Sigmoid colon (tissue), 6 donors: ENCODE measurements at regions not wholly inside any gene's neighbourhood (a gene's known extent, or its start where the extent isn't known, plus 50 kb on each side); places are given as distances from the start of the nearest gene placed in this dataset.

Experiments
- DNase-seq: peaks from one replicate; pipeline ENCODE4 v3.0.0-alpha.2; 2019
- H3K27ac ChIP-seq, 4 donors: fragments of 200-600 bp; sonication (generic); one replicate each; pipeline ENCODE4 v1.5.1; 2016 to 2019; ENCODE audit warnings: mild to moderate bottlenecking in 1 of 4
- H3K27me3 ChIP-seq, 3 donors: fragments of 200-600 bp; sonication (generic); one replicate each; pipeline ENCODE4 v1.5.1; 2019; ENCODE audit warnings: mild to moderate bottlenecking in 1 of 3
- H3K36me3 ChIP-seq, 4 donors: fragments of 200-600 bp; sonication (generic); one replicate each; pipeline ENCODE4 v1.5.1; 2016 to 2019
- H3K4me1 ChIP-seq, 4 donors: fragments of 200-600 bp; sonication (generic); one replicate each; pipeline ENCODE4 v1.5.1; 2017 to 2019
- H3K4me3 ChIP-seq, 4 donors: fragments of 200-600 bp; sonication (generic); one replicate each; pipeline ENCODE4 v1.5.1; 2017 to 2019; ENCODE audit warnings: mild to moderate bottlenecking in 2 of 4, moderate library complexity in 1 of 4
- H3K9me3 ChIP-seq, 4 donors: fragments of 200-600 bp in 3 of 4; sonication (generic) in 3 of 4; one replicate each; pipeline versions ENCODE4 v1.5.1 to v1.6.1; 2013 to 2019
- CTCF ChIP-seq, 4 experiments: fragments of 450-650 bp in 3 of 4; fragments of 200-600 bp in 1 of 4; IDR thresholded peaks; one replicate each; pipeline ENCODE4 v1.5.1; 2016 to 2019; ENCODE audit warnings: antibody characterized with exemption in 4 of 4, mild to moderate bottlenecking in 3 of 4, moderate library complexity in 2 of 4
- EP300 ChIP-seq, 4 donors: sonication (generic); formaldehyde crosslinking; IDR thresholded peaks; one replicate each; pipeline ENCODE4 v1.6.1; 2017; ENCODE audit warnings: antibody characterized with exemption in 4 of 4
- POLR2A ChIP-seq, 2 donors: fragments of 450-650 bp; IDR thresholded peaks; one replicate each; pipeline ENCODE4 v1.6.1; 2016; ENCODE audit warnings: antibody characterized with exemption in 2 of 2, mild to moderate bottlenecking in 2 of 2, moderate library complexity in 2 of 2
- POLR2AphosphoS5 ChIP-seq, 4 donors: sonication (generic); formaldehyde crosslinking; IDR thresholded peaks; one replicate each; pipeline ENCODE4 v1.6.1; 2017; ENCODE audit warnings: antibody characterized with exemption in 4 of 4
- WGBS, 2 donors: extraction: QIAGEN DNeasy Blood & Tissue Kit; methylation state at CpG; one replicate each; pipeline ENCODE4 v1.1.7; 2013; 5-methylcytosine and 5-hydroxymethylcytosine counted together
- intact Hi-C: fragments of 100-400 bp; cut with DNase I; formaldehyde crosslinking; loops from one replicate; pipeline ENCODE4 v1.15.1; 2023
- donor health status: healthy with polysubstance abuse.
- donor health status: healthy.

GRCh38 chr17:13879961-13880466 is 189.3 kb upstream of the COX10 start:
- H3K9me3 ChIP-seq = no peaks in the 10 kb centered on the region
- no peaks in the 10 kb centered on the region for H3K27me3 ChIP-seq
- H3K27ac ChIP-seq = no peak overlapping the region
- no peak for DNase-seq
- no peaks in the 10 kb centered on the region for H3K36me3 ChIP-seq
- 87 to 94% methylated on average over 5 of the region's 5 CpGs for WGBS, 2 donors
- no peak overlapping the region for H3K4me3 ChIP-seq
- H3K4me1 ChIP-seq = no peaks in the 10 kb centered on the region
- TF ChIP-seq POLR2A (IDR thresholded peaks at IDR 0.05) (no peak), CTCF (IDR thresholded peaks at IDR 0.05) (no peak), EP300 (IDR thresholded peaks at IDR 0.05) (no peak), POLR2AphosphoS5 (IDR thresholded peaks at IDR 0.05) (no peak)
- intact Hi-C loops = no loop called here

- intact Hi-C loops = no loop called here
- Histone ChIP-seq H3K27ac (no peak overlapping the region), H3K4me1 (peaks cover 0 to 32% (median 27%) of the 10 kb centered on the region in 4 donors), H3K4me3 (no peak overlapping the region), H3K9me3 (no peaks in the 10 kb centered on the region), H3K36me3 (no peaks in the 10 kb centered on the region), H3K27me3 (no peaks in the 10 kb centered on the region)
- no peak for TF ChIP-seq POLR2A (IDR thresholded peaks at IDR 0.05)
- no peak for TF ChIP-seq POLR2AphosphoS5 (IDR thresholded peaks at IDR 0.05)
- TF ChIP-seq CTCF (IDR thresholded peaks at IDR 0.05) = no peak
- TF ChIP-seq EP300 (IDR thresholded peaks at IDR 0.05) = no peak
- 54 to 74% methylated on average over 3 of the region's 3 CpGs for WGBS, 2 donors
- DNase-seq = no peak
Observed at GRCh38 chr17:13883659-13884058, 185.6 kb upstream of the COX10 start.

DNA sequence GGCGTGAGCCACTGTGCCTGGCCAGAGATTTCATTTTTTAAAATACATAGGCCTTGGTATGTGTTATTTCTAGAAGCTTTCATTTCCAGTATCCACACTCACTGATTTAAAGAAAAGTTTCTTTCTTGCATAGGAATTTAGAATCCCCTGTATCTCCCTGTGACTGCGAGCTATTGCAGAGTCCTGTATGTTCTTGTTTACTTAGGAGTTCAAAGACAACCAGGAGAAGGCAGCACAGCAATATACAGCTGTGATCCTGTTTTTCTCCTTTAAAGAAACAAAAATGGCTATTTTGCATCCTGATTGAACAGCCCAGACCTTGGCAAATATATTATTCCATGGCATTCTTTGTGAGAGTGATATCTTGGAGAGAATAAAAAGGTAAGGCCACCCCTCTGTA is 185.0 kb upstream of the COX10 start:
- Histone ChIP-seq H3K4me1 (peaks cover 0 to 32% (median 27%) of the 10 kb centered on the region in 4 donors), H3K27me3 (no peaks in the 10 kb centered on the region), H3K36me3 (no peaks in the 10 kb centered on the region), H3K9me3 (no peaks in the 10 kb centered on the region), H3K27ac (no peak overlapping the region), H3K4me3 (no peak overlapping the region)
- WGBS, 2 donors = 88 to 89% methylated on average over 2 of the region's 2 CpGs
- intact Hi-C loops = no loop called here
- DNase-seq = no peak
- TF ChIP-seq CTCF (IDR thresholded peaks at IDR 0.05) (no peak), POLR2A (IDR thresholded peaks at IDR 0.05) (no peak), POLR2AphosphoS5 (IDR thresholded peaks at IDR 0.05) (no peak), EP300 (IDR thresholded peaks at IDR 0.05) (no peak)

GRCh38 chr17:13885550-13885949 is 183.8 kb upstream of the COX10 start:
- Histone ChIP-seq H3K4me3 (no peak overlapping the region), H3K36me3 (no peaks in the 10 kb centered on the region), H3K9me3 (no peaks in the 10 kb centered on the region), H3K27ac (peak overlapping the region in 1 of 4 donors; percentile 80), H3K4me1 (peaks cover 0 to 32% (median 27%) of the 10 kb centered on the region in 4 donors), H3K27me3 (no peaks in the 10 kb centered on the region)
- 96 to 97% methylated on average over 2 of the region's 2 CpGs for WGBS, 2 donors
- intact Hi-C loops = no loop called here
- TF ChIP-seq POLR2A (IDR thresholded peaks at IDR 0.05) (no peak), CTCF (IDR thresholded peaks at IDR 0.05) (no peak), POLR2AphosphoS5 (IDR thresholded peaks at IDR 0.05) (no peak), EP300 (IDR thresholded peaks at IDR 0.05) (no peak)
- DNase-seq = no peak
